ENCODE measurements at regions not wholly inside any gene's neighbourhood (a gene's known extent, or its start where the extent isn't known, plus 50 kb on each side); places are given as distances from the start of the nearest gene placed in this dataset.

DNA sequence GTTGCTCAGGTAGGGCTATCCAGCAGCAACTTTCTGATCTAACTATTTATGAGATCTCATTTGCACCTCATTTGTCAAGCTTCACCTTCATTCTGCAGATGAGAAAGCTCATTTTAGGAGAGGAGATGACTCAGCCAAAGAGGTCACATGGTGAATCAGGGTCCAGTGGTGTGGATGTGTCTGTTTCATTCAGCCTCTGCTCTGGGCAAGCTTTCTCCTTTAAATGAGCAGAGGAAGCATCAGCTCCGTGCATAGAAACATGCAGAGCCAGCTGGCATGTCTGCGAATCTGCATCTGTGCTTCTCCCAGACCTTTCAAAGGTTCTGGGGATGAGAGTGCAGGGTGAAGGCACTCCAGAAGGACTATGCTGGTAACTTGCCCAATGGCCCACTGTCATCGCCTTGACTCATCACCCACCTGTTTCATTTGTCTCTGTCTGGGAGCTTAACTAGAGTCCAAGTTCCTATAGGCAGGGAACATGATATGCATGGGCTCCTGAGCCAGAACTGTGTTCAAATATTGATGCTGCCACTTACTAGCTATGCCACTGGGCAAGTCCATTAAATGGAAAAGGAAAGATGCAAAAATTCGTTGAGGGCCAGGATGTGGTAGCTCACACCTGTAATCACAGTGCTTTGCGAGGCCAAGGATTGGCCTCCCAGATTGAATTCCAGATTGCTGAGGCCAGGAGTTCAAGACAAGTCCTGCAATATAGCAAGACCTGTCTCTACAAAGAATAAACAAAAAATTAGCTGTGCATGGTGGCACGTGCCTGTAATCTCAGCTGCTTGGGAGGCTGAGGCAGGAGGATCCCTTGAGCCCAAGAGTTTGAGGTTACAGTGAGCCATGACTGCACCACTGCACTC, 67.1 kb upstream of the NLK start:
- TF ChIP-seq REST (IDR thresholded peaks at IDR 0.05; ENCODE audit: unreplicated experiment) (no peak), POLR2AphosphoS5 (IDR thresholded peaks at IDR 0.05; ENCODE audit: low read depth) (no peak), ETS1 (IDR thresholded peaks at IDR 0.05) (no peak), EZH2 (IDR thresholded peaks at IDR 0.05; ENCODE audit: low read depth, unreplicated experiment) (no peak)
- TF ChIP-seq, protein P1, sequence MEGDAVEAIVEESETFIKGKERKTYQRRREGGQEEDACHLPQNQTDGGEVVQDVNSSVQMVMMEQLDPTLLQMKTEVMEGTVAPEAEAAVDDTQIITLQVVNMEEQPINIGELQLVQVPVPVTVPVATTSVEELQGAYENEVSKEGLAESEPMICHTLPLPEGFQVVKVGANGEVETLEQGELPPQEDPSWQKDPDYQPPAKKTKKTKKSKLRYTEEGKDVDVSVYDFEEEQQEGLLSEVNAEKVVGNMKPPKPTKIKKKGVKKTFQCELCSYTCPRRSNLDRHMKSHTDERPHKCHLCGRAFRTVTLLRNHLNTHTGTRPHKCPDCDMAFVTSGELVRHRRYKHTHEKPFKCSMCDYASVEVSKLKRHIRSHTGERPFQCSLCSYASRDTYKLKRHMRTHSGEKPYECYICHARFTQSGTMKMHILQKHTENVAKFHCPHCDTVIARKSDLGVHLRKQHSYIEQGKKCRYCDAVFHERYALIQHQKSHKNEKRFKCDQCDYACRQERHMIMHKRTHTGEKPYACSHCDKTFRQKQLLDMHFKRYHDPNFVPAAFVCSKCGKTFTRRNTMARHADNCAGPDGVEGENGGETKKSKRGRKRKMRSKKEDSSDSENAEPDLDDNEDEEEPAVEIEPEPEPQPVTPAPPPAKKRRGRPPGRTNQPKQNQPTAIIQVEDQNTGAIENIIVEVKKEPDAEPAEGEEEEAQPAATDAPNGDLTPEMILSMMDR (conservative IDR thresholded peaks at IDR 0.05; ENCODE audit: low read depth in 2 of 2): no peak
